RWPE2 (cell line): ENCODE measurements at regions not wholly inside any gene's neighbourhood (a gene's known extent, or its start where the extent isn't known, plus 50 kb on each side); places are given as distances from the start of the nearest gene placed in this dataset.

Source experiments
- ATAC-seq: fragments of 200-7000 bp; cut with Tn5 transposase; 3 replicates; pipeline ENCODE4 v1.9.1; 2021; ENCODE audit warnings: low read depth
- DNase-seq: peaks from one replicate; pipeline ENCODE4 v3.0.0-alpha.2; 2020; ENCODE audit warnings: low spot score
- H3K27ac ChIP-seq: fragments of 450-650 bp; 2 replicates; pipeline ENCODE4 v1.5.1; 2017; ENCODE audit warnings: mild to moderate bottlenecking; ENCODE audit not compliant: poor library complexity, severe bottlenecking
- H3K27me3 ChIP-seq: fragments of 250-450 bp; sonication (Bioruptor Pico); 2 replicates; pipeline ENCODE4 v1.5.1; 2021; ENCODE audit warnings: mild to moderate bottlenecking, moderate library complexity; ENCODE audit not compliant: insufficient read depth, poor library complexity, severe bottlenecking
- H3K36me3 ChIP-seq: fragments of 250-450 bp; sonication (Bioruptor Pico); 2 replicates; pipeline ENCODE4 v1.5.1; 2020; ENCODE audit warnings: low read depth, mild to moderate bottlenecking, moderate library complexity
- H3K4me1 ChIP-seq: fragments of 250-450 bp; sonication (Bioruptor Pico); 2 replicates; pipeline ENCODE4 v1.5.1; 2021; ENCODE audit warnings: mild to moderate bottlenecking, moderate library complexity; ENCODE audit not compliant: insufficient read depth, poor library complexity, severe bottlenecking
- H3K4me3 ChIP-seq: fragments of 250-450 bp; sonication (Bioruptor Pico); 2 replicates; pipeline ENCODE4 v1.5.1; 2021; ENCODE audit warnings: mild to moderate bottlenecking, moderate library complexity; ENCODE audit not compliant: severe bottlenecking
- H3K9me3 ChIP-seq: fragments of 250-450 bp; sonication (Bioruptor Pico); 2 replicates; pipeline ENCODE4 v1.5.1; 2021; ENCODE audit warnings: mild to moderate bottlenecking, moderate library complexity; ENCODE audit not compliant: severe bottlenecking
- TF ChIP-seq, protein P1 (sequence below): fragments of 450-650 bp; IDR thresholded peaks from one replicate; pipeline ENCODE4 v1.5.1; 2017; ENCODE audit warnings: mild to moderate bottlenecking, moderate library complexity; ENCODE audit not compliant: poor library complexity, severe bottlenecking

- Histone ChIP-seq H3K9me3 (no peaks in the 10 kb centered on the region), H3K36me3 (no peaks in the 10 kb centered on the region), H3K27me3 (no peaks in the 10 kb centered on the region), H3K4me3 (no peak overlapping the region), H3K4me1 (peaks cover 8% of the 10 kb centered on the region), H3K27ac (no peak overlapping the region)
- TF ChIP-seq, protein P1, sequence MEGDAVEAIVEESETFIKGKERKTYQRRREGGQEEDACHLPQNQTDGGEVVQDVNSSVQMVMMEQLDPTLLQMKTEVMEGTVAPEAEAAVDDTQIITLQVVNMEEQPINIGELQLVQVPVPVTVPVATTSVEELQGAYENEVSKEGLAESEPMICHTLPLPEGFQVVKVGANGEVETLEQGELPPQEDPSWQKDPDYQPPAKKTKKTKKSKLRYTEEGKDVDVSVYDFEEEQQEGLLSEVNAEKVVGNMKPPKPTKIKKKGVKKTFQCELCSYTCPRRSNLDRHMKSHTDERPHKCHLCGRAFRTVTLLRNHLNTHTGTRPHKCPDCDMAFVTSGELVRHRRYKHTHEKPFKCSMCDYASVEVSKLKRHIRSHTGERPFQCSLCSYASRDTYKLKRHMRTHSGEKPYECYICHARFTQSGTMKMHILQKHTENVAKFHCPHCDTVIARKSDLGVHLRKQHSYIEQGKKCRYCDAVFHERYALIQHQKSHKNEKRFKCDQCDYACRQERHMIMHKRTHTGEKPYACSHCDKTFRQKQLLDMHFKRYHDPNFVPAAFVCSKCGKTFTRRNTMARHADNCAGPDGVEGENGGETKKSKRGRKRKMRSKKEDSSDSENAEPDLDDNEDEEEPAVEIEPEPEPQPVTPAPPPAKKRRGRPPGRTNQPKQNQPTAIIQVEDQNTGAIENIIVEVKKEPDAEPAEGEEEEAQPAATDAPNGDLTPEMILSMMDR = no peak
- peak; percentile 72 for ATAC-seq
- DNase-seq = no peak
These were observed 50.2 kb upstream of the PODXL start for GRCh38 chr7:131606346-131607290.
